Muscle of leg (tissue), 3 donors: ENCODE measurements at regions not wholly inside any gene's neighbourhood (a gene's known extent, or its start where the extent isn't known, plus 50 kb on each side); places are given as distances from the start of the nearest gene placed in this dataset.

Experiments used
- DNase-seq: peaks from one replicate; pipeline ENCODE4 v3.0.0; 2013
- H3K27ac ChIP-seq: one replicate; pipeline ENCODE4 v1.5.1; 2013; ENCODE audit warnings: mild to moderate bottlenecking, low read length, control low read depth
- H3K27me3 ChIP-seq: one replicate; pipeline ENCODE4 v1.6.1; 2013; ENCODE audit warnings: low read length; ENCODE audit not compliant: control insufficient read depth, insufficient read depth
- H3K36me3 ChIP-seq: one replicate; pipeline ENCODE4 v1.6.1; 2013; ENCODE audit warnings: low read length; ENCODE audit not compliant: control insufficient read depth, insufficient read depth
- H3K4me1 ChIP-seq: one replicate; pipeline ENCODE4 v1.6.1; 2013; ENCODE audit warnings: low read length; ENCODE audit not compliant: control insufficient read depth, insufficient read depth
- H3K4me3 ChIP-seq: one replicate; pipeline ENCODE4 v1.5.1; 2013; ENCODE audit warnings: low read length, control low read depth
- H3K9me3 ChIP-seq: replicated peaks from 2 replicates; pipeline ENCODE4 v1.6.1; 2013; ENCODE audit warnings: low read depth, low read length; ENCODE audit not compliant: control insufficient read depth
- WGBS: methylation state at CpG from one replicate; pipeline ENCODE4 v1.1.5; 2013; ENCODE audit warnings: missing lambda C conversion rate; ENCODE audit not compliant: insufficient coverage; 5-methylcytosine and 5-hydroxymethylcytosine counted together

- Histone ChIP-seq H3K4me1 (no peaks in the 10 kb centered on the region), H3K4me3 (no peak overlapping the region), H3K27me3 (peaks cover 8% of the 10 kb centered on the region), H3K9me3 (no peaks in the 10 kb centered on the region), H3K27ac (no peak overlapping the region), H3K36me3 (no peaks in the 10 kb centered on the region)
- no peak for DNase-seq
- 51% methylated on average over 5 of the region's 7 CpGs for WGBS
These were observed 206.6 kb upstream of the GPR26 start for GRCh38 chr10:123459371-123460091.

- WGBS: no CpG with 5 or more reads among the region's 8 CpGs
These were observed 203.9 kb upstream of the GPR26 start for GRCh38 chr10:123462246-123462645.

GRCh38 chr10:123462756-123463155 lies 203.4 kb upstream of the GPR26 start:
- DNase-seq: no peak
- H3K4me1 ChIP-seq: no peaks in the 10 kb centered on the region
- H3K36me3 ChIP-seq: no peaks in the 10 kb centered on the region
- no peaks in the 10 kb centered on the region for H3K9me3 ChIP-seq
- H3K27ac ChIP-seq: no peak overlapping the region
- no CpG with 5 or more reads among the region's 4 CpGs for WGBS
- H3K27me3 ChIP-seq: peaks cover 8% of the 10 kb centered on the region
- no peak overlapping the region for H3K4me3 ChIP-seq

More at GRCh38 chr10:123462246-123462645, 203.9 kb upstream of the GPR26 start:
- Histone ChIP-seq H3K27me3 (peaks cover 8% of the 10 kb centered on the region), H3K4me3 (no peak overlapping the region), H3K9me3 (no peaks in the 10 kb centered on the region), H3K36me3 (no peaks in the 10 kb centered on the region), H3K27ac (no peak overlapping the region), H3K4me1 (no peaks in the 10 kb centered on the region)
- DNase-seq: no peak

- 29% methylated on average over 1 of the region's 3 CpGs for WGBS
- no peak for DNase-seq
These were observed 203.0 kb upstream of the GPR26 start for GRCh38 chr10:123463181-123463580.

GRCh38 chr10:123463698-123464097 lies 202.5 kb upstream of the GPR26 start:
- peak; percentile 15 for DNase-seq
- Histone ChIP-seq H3K9me3 (no peaks in the 10 kb centered on the region), H3K27me3 (peaks cover 8% of the 10 kb centered on the region), H3K4me3 (no peak overlapping the region), H3K27ac (no peak overlapping the region), H3K4me1 (no peaks in the 10 kb centered on the region), H3K36me3 (no peaks in the 10 kb centered on the region)
- 40% methylated on average over 2 of the region's 10 CpGs for WGBS

More at GRCh38 chr10:123463181-123463580, 203.0 kb upstream of the GPR26 start:
- H3K27ac ChIP-seq: no peak overlapping the region
- H3K9me3 ChIP-seq: no peaks in the 10 kb centered on the region
- no peaks in the 10 kb centered on the region for H3K36me3 ChIP-seq
- no peaks in the 10 kb centered on the region for H3K4me1 ChIP-seq
- H3K27me3 ChIP-seq: peaks cover 8% of the 10 kb centered on the region
- no peak overlapping the region for H3K4me3 ChIP-seq

- WGBS: 37% methylated on average over 2 of the region's 3 CpGs
- H3K4me1 ChIP-seq: no peaks in the 10 kb centered on the region
- no peak overlapping the region for H3K4me3 ChIP-seq
- DNase-seq: no peak
- H3K27ac ChIP-seq: no peak overlapping the region
- no peaks in the 10 kb centered on the region for H3K36me3 ChIP-seq
- H3K9me3 ChIP-seq: no peaks in the 10 kb centered on the region
- H3K27me3 ChIP-seq: peaks cover 8% of the 10 kb centered on the region
These were observed 201.5 kb upstream of the GPR26 start for GRCh38 chr10:123464430-123465323.

GRCh38 chr10:123470336-123470921 lies 195.7 kb upstream of the GPR26 start:
- Histone ChIP-seq H3K4me1 (peaks cover 2% of the 10 kb centered on the region), H3K4me3 (no peak overlapping the region), H3K27me3 (peaks cover 20% of the 10 kb centered on the region), H3K27ac (no peak overlapping the region), H3K9me3 (no peaks in the 10 kb centered on the region), H3K36me3 (no peaks in the 10 kb centered on the region)
- 100% methylated on average over 1 of the region's 7 CpGs for WGBS
- no peak for DNase-seq

- Histone ChIP-seq H3K9me3 (no peaks in the 10 kb centered on the region), H3K4me1 (peaks cover 2% of the 10 kb centered on the region), H3K27ac (no peak overlapping the region), H3K36me3 (no peaks in the 10 kb centered on the region), H3K4me3 (no peak overlapping the region), H3K27me3 (peaks cover 23% of the 10 kb centered on the region)
- 100% methylated on average over 1 of the region's 1 CpG for WGBS
- DNase-seq: no peak
These were observed 194.3 kb upstream of the GPR26 start for GRCh38 chr10:123471811-123472210.

- no peaks in the 10 kb centered on the region for H3K9me3 ChIP-seq
- WGBS: 2% methylated on average over 9 of the region's 9 CpGs
- H3K36me3 ChIP-seq: no peaks in the 10 kb centered on the region
- DNase-seq: no peak
- peaks cover 2% of the 10 kb centered on the region for H3K4me1 ChIP-seq
- H3K4me3 ChIP-seq: no peak overlapping the region
- peaks cover 23% of the 10 kb centered on the region for H3K27me3 ChIP-seq
- no peak overlapping the region for H3K27ac ChIP-seq
These were observed 193.5 kb upstream of the GPR26 start for GRCh38 chr10:123472606-123473005.

- no peaks in the 10 kb centered on the region for H3K36me3 ChIP-seq
- H3K27ac ChIP-seq: no peak overlapping the region
- WGBS: 40% methylated on average over 2 of the region's 4 CpGs
- H3K4me1 ChIP-seq: peaks cover 2% of the 10 kb centered on the region
- peaks cover 26% of the 10 kb centered on the region for H3K27me3 ChIP-seq
- no peak for DNase-seq
- no peaks in the 10 kb centered on the region for H3K9me3 ChIP-seq
- no peak overlapping the region for H3K4me3 ChIP-seq
These were observed 191.5 kb upstream of the GPR26 start for GRCh38 chr10:123474700-123475099.
